C4-2B (cell line): ENCODE measurements at regions not wholly inside any gene's neighbourhood (a gene's known extent, or its start where the extent isn't known, plus 50 kb on each side); places are given as distances from the start of the nearest gene placed in this dataset.
"Not testable (repeated sequence)": the region's sequence is repeated elsewhere in the genome, so short reads cannot be mapped to it uniquely, and the experiment has no call there.

ENCODE experiments used
- H3K27ac ChIP-seq: fragments of 450-650 bp; 2 replicates; pipeline ENCODE4 v1.5.1; 2017
- CTCF ChIP-seq: fragments of 450-650 bp; conservative IDR thresholded peaks from 2 replicates; pipeline ENCODE4 v1.5.1; 2017; ENCODE audit warnings: mild to moderate bottlenecking
- ZFX ChIP-seq: fragments of 450-650 bp; IDR thresholded peaks from 2 replicates; pipeline ENCODE4 v1.6.1; 2017

- TF ChIP-seq CTCF (no peak), ZFX (no peak)
- no peak overlapping the region for H3K27ac ChIP-seq
These were observed 269.1 kb upstream of the MSX2 start for GRCh38 chr5:174455301-174455700.

DNA sequence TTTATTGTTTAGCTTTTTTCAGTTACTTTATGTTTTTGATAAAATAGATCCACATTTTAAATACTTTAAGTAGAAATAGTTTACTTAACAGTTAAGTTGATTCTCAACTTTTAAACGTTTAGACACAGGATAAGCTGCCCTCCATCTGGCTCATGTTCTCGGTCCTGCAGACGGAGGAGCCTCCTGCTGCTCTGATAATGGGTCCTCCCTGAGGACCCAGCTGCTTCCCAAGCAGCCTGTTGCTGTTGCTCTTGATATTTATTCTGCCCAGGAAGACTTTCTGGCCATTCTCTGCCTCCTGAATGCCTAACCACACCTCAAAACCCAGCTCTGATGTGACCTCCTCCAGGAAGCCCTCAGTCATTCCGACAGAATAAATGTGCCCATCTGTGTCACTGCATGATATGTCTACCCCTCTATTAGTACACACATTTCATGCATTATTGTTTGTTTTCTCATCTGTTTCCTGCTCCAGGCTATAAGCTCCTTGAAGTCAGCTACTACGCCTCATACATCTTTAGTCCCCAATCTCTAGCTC lies 267.2 kb upstream of the MSX2 start:
- TF ChIP-seq ZFX: no peak
- TF ChIP-seq CTCF: no peak
- H3K27ac ChIP-seq: no peak overlapping the region

DNA sequence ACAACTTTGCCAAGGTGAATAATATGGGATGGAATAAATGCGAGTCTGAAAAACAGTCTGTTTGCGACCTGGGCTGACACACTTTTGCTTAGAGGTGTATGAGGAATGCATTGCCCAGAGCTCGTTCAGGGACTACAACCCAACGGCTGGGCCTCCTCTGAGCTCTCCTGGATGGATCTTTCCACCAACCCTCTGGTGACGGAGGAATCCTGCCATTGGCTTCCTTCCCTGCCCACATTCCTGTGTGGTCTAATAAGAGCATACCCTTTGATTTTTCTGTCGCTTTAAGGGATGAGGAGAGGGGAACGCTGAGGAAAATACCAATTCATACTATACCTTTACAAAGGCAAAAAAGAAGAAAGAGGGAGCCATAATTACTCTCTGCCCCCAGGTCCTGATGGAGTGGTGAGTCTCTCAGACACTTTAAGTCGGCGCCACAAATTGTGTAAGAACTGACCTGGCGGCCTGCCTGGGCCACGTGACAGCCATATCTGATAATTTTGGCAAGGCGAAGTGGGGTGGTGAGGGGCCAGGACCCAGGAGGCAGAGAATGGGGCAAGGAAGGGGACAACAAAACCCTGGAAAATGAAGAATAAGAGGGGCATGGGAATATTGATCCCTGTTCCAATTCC lies 265.2 kb upstream of the MSX2 start:
- no peak overlapping the region for H3K27ac ChIP-seq
- TF ChIP-seq CTCF (no peak), ZFX (no peak)

DNA sequence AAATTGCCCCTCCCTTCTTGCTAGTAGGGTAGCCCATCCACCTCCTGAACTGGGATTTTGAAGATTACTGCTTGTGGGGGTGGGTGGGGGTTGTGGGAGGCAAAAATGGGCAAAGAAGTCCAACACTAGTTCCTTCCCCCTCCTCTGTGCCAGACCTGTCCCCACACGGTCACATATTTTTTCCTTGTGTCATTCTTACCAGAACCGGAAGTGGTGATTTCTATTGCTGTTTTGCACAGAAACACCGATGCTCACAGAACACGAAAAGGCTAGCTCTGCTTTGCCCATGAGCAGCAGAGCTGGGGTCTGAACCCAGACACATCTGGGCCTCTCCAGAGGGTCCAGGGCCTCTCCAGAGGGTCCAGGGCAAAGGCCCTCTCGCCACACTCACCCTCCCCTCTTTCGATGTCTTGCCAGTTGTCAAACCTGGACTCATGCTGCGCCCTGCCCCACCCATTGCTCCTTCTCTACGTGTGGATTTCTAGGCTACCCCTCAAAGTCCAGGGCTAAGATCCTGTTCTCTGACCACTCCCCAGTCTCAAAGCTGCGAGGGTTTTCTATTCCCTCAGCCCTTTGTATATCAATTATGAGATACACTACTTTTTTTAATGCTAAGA lies 264.4 kb upstream of the MSX2 start:
- H3K27ac ChIP-seq: peak overlapping the region; percentile 48
- TF ChIP-seq ZFX: no peak
- TF ChIP-seq CTCF: no peak

GRCh38 chr5:174462129-174462528 lies 262.3 kb upstream of the MSX2 start:
- TF ChIP-seq CTCF (no peak), ZFX (no peak)

GRCh38 chr5:174464504-174465165 lies 259.7 kb upstream of the MSX2 start:
- H3K27ac ChIP-seq: no peak overlapping the region
- TF ChIP-seq CTCF (peak; percentile 33), ZFX (no peak)

More at GRCh38 chr5:174462129-174462528, 262.3 kb upstream of the MSX2 start:
- H3K27ac ChIP-seq: peak overlapping the region; percentile 41; the same call in 1 of the 2 replicates

- H3K27ac ChIP-seq: not testable (repeated sequence)
These were observed 252.9 kb upstream of the MSX2 start for GRCh38 chr5:174471528-174471927.
